ENCODE measurements at regions not wholly inside any gene's neighbourhood (a gene's known extent, or its start where the extent isn't known, plus 50 kb on each side); places are given as distances from the start of the nearest gene placed in this dataset.

GRCh38 chr1:194252199-194252598 lies 1065.8 kb upstream of the B3GALT2 start:
- DNase-seq (ENCODE audit: low read depth): no peak

DNA sequence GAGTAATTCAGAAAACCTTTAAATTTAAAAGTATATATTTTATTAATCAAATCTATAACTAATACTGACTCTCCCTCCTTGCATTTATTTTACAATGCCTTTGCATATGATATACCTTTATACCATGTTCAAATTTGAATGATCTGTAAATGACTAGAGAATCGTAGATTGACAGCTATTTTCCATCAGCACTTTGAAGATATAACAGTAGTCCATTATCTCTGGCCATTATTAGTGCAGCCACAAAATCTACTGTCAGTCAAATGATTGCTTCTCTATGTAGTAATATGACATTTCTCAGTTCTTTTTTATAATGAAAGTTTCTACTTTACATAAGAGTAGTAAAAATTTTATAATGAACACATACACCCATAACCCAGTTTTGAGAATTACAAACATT lies 1054.8 kb upstream of the B3GALT2 start:
- DNase-seq (ENCODE audit: low read depth): no peak

GRCh38 chr1:194233069-194233468 lies 1046.7 kb upstream of the B3GALT2 start:
- DNase-seq (ENCODE audit: low read depth): no peak

DNA sequence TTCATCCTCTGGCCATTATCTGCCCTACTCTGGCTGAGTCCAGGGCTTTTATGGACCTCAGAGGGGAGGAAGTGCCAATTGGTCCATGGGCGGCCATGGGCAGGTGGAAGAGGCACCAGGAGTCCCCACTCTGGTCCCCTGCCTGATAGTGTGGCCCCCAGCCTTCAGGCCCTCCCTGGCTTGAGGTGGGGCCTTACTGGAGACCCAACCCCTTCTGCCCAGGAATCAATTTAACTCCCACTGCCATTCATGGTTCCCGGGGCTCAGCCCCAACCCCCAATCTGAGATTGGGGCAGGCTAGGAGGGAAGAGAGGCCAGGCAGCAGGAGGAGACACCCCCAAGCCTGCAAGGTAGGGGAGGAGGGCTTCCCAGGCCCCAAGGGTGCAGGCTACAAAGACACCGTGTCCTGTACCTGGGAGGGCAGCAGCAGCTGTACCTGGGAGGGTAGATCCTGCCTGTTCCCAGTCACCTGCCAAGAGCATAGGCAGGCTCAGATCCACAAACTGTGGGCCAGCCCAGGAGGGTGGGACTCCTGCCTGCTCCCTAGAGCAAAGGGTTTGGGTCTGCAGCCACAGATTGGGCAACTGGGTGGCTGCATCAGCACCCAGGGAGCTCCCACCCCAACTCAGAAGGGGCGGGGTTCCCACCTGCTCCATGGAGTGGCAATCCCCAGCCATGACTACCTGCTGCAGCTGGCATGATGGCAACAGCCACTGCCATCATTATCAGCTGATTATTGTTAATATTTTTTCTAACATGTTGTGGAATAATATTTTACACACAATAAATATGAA lies 1044.1 kb upstream of the B3GALT2 start:
- no peak for DNase-seq (ENCODE audit: low read depth)

DNA sequence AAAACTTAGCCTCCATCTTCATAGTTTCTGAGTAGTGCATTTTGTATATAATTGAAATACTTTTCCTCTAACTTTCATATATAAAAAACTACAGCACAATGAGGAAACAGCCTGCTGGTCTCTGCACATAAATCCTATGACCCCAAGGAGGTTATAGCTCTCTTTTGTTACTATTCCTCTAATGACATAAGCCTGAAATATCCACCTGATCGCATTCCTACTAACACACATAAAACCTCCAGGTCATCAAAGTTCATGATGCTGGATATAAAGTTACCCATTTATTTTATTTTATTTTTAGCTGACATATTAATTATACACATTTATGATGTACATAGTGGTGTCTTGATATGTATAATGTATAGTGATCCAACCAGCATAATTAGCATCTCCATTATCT lies 1042.0 kb upstream of the B3GALT2 start:
- DNase-seq (ENCODE audit: low read depth): no peak

- DNase-seq (ENCODE audit: low read depth): no peak
Measured at GRCh38 chr1:194227161-194227560, 1040.7 kb upstream of the B3GALT2 start.

DNA sequence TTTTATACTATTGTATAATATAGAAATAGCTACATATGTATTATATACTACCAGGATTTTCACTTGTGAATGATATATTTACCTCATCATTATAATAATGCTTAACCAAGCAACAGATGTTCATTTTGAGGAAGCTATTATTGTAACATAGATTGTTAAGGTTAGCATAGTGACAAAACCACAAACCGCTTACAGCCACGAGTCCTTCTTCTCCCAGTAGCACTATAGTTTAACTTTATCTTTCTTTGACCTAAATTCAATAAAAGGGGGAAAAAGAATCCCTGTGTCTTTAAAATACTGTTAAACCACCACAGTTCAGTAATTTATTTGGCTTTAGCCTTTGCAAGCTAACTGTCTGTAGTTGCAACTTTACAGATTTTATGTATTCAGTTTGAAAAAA lies 1039.4 kb upstream of the B3GALT2 start:
- DNase-seq (ENCODE audit: low read depth): no peak

GRCh38 chr1:194223596-194223995 lies 1037.2 kb upstream of the B3GALT2 start:
- no peak for DNase-seq (ENCODE audit: low read depth)

- no peak for DNase-seq (ENCODE audit: low read depth)
Measured at GRCh38 chr1:194215448-194215847, 1029.0 kb upstream of the B3GALT2 start.

- DNase-seq (ENCODE audit: low read depth): no peak
Measured at GRCh38 chr1:194214735-194215134, 1028.3 kb upstream of the B3GALT2 start.

GRCh38 chr1:194209920-194210319 lies 1023.5 kb upstream of the B3GALT2 start:
- DNase-seq (ENCODE audit: low read depth): no peak

GRCh38 chr1:194208674-194209073 lies 1022.3 kb upstream of the B3GALT2 start:
- no peak for DNase-seq (ENCODE audit: low read depth)

- DNase-seq (ENCODE audit: low read depth): no peak
Measured at GRCh38 chr1:194196562-194196961, 1010.1 kb upstream of the B3GALT2 start.

DNA sequence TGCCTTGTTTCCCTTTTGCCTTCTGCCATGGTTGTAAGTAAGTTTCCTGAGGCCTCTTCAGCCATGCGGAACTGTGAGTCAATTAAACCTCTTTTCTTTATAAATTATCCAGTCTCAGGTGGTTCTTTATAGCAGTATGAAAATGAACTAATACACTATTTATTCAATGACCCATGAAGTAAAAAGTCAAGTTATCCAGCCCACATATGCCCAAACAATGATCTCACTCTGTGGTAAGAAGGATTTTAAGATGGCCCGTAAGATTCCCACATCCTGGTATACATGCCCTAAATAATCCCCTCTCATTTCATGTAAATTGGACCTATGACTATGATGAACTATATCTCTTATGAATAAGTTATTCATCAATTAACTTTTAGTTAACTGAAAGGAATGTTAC lies 1008.3 kb upstream of the B3GALT2 start:
- DNase-seq (ENCODE audit: low read depth): no peak

GRCh38 chr1:194184974-194185373 lies 998.6 kb upstream of the B3GALT2 start:
- no peak for DNase-seq (ENCODE audit: low read depth)

- DNase-seq (ENCODE audit: low read depth): no peak
Measured at GRCh38 chr1:194184425-194184824, 998.0 kb upstream of the B3GALT2 start.

DNA sequence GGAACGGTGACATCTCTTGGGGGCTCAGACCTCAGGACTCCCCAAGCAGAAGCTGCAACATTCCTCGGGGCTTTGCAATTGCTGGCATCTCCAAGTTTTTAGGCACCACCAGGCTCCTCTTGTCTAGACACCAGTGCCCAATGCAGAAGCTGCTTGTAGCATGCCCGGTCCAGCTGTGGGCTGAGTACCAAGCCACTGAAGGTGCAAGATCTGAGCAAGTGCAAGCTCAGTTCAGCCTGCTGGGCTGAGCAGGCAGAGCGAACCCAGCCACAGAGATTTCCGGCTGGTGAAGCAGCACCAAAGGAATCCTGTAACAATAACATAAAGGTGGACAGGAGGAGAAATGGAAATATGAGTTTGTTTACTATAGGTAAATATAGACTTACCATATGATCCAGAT lies 995.4 kb upstream of the B3GALT2 start:
- DNase-seq (ENCODE audit: low read depth): no peak

- DNase-seq (ENCODE audit: low read depth): no peak
Measured at GRCh38 chr1:194176212-194176611, 989.8 kb upstream of the B3GALT2 start.

- DNase-seq (ENCODE audit: low read depth): no peak
Measured at GRCh38 chr1:194175251-194175650, 988.8 kb upstream of the B3GALT2 start.

DNA sequence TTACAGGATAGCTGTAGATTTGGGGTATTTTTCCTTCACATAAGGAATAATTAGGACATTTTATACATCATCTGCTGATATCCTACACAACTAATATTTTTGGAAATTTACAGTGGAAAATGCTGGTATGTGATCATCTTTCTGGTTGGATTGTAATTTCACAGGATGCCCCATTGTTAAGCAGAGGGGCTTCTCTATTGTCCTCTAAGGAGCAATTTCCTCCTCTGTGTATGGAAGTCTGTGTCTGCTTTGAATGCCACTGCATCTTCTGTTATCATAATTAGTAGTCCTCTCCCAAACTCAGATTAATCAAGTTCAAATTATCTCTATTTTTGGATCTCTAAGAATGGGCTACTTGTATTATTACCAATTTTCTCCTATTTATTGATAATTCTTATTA lies 988.1 kb upstream of the B3GALT2 start:
- no peak for DNase-seq (ENCODE audit: low read depth)

DNA sequence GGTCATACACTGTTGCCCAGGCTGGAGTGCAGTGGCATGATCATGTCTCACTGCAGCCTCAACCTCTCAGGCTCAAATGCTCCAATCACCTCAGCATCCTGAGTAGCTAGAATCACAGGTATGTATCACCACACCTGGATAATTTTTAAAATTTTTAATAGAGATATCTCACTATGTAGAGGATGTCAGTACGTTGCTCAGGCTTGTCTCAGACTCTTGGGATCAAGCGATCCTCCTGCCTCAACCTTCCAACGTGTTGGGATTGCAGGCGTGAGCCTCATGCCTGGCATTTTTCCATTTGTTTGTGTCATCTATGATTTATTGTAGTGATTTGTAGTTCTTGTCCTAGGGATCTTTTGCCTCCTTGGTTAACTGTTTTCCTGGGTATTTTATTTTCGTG lies 985.2 kb upstream of the B3GALT2 start:
- no peak for DNase-seq (ENCODE audit: low read depth)

- no peak for DNase-seq (ENCODE audit: low read depth)
Measured at GRCh38 chr1:194167956-194168640, 981.7 kb upstream of the B3GALT2 start.

DNA sequence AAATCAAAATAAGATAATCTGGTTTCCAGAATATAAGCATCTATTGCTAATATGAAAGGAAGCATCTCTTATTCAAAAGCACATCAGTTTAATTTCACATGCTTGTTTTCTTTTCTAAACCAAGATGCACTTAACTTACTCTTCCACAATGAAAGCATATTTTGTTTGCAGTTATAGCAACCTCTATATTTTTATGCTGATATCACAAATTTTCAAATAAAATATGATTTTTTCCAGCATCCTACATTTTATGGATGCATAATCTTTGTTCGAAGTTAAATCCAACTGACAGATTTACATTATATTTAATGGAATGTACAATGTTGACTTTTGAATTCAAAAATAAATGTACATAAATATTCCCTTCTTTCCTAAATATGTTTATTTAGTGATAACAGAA lies 978.3 kb upstream of the B3GALT2 start:
- DNase-seq (ENCODE audit: low read depth): no peak

- DNase-seq (ENCODE audit: low read depth): no peak
Measured at GRCh38 chr1:194161591-194161990, 975.2 kb upstream of the B3GALT2 start.

Measured in activated T-cell treated with anti-CD3 and anti-CD28 coated beads for 1 hour (primary cell).